RWPE2 (cell line): ENCODE measurements at regions not wholly inside any gene's neighbourhood (a gene's known extent, or its start where the extent isn't known, plus 50 kb on each side); places are given as distances from the start of the nearest gene placed in this dataset.

Experiments used
- ATAC-seq: fragments of 200-7000 bp; cut with Tn5 transposase; 3 replicates; pipeline ENCODE4 v1.9.1; 2021; ENCODE audit warnings: low read depth
- DNase-seq: peaks from one replicate; pipeline ENCODE4 v3.0.0-alpha.2; 2020; ENCODE audit warnings: low spot score
- H3K27ac ChIP-seq: fragments of 450-650 bp; 2 replicates; pipeline ENCODE4 v1.5.1; 2017; ENCODE audit warnings: mild to moderate bottlenecking; ENCODE audit not compliant: poor library complexity, severe bottlenecking
- H3K27me3 ChIP-seq: fragments of 250-450 bp; sonication (Bioruptor Pico); 2 replicates; pipeline ENCODE4 v1.5.1; 2021; ENCODE audit warnings: mild to moderate bottlenecking, moderate library complexity; ENCODE audit not compliant: insufficient read depth, poor library complexity, severe bottlenecking
- H3K36me3 ChIP-seq: fragments of 250-450 bp; sonication (Bioruptor Pico); 2 replicates; pipeline ENCODE4 v1.5.1; 2020; ENCODE audit warnings: low read depth, mild to moderate bottlenecking, moderate library complexity
- H3K4me1 ChIP-seq: fragments of 250-450 bp; sonication (Bioruptor Pico); 2 replicates; pipeline ENCODE4 v1.5.1; 2021; ENCODE audit warnings: mild to moderate bottlenecking, moderate library complexity; ENCODE audit not compliant: insufficient read depth, poor library complexity, severe bottlenecking
- H3K4me3 ChIP-seq: fragments of 250-450 bp; sonication (Bioruptor Pico); 2 replicates; pipeline ENCODE4 v1.5.1; 2021; ENCODE audit warnings: mild to moderate bottlenecking, moderate library complexity; ENCODE audit not compliant: severe bottlenecking
- H3K9me3 ChIP-seq: fragments of 250-450 bp; sonication (Bioruptor Pico); 2 replicates; pipeline ENCODE4 v1.5.1; 2021; ENCODE audit warnings: mild to moderate bottlenecking, moderate library complexity; ENCODE audit not compliant: severe bottlenecking
- CTCF ChIP-seq: fragments of 450-650 bp; IDR thresholded peaks from one replicate; pipeline ENCODE4 v1.5.1; 2017; ENCODE audit warnings: mild to moderate bottlenecking, moderate library complexity; ENCODE audit not compliant: poor library complexity, severe bottlenecking

- H3K4me3 ChIP-seq, result no peak overlapping the region
- no peak for TF ChIP-seq CTCF
- H3K4me1 ChIP-seq, result no peaks in the 10 kb centered on the region
- DNase-seq, result no peak
- no peaks in the 10 kb centered on the region for H3K36me3 ChIP-seq
- H3K27ac ChIP-seq, result no peak overlapping the region
- ATAC-seq, result no peak
- H3K9me3 ChIP-seq, result no peaks in the 10 kb centered on the region
- no peaks in the 10 kb centered on the region for H3K27me3 ChIP-seq
Observed at GRCh38 chr16:50941681-50942080, 199.8 kb downstream of the CYLD start.

DNA sequence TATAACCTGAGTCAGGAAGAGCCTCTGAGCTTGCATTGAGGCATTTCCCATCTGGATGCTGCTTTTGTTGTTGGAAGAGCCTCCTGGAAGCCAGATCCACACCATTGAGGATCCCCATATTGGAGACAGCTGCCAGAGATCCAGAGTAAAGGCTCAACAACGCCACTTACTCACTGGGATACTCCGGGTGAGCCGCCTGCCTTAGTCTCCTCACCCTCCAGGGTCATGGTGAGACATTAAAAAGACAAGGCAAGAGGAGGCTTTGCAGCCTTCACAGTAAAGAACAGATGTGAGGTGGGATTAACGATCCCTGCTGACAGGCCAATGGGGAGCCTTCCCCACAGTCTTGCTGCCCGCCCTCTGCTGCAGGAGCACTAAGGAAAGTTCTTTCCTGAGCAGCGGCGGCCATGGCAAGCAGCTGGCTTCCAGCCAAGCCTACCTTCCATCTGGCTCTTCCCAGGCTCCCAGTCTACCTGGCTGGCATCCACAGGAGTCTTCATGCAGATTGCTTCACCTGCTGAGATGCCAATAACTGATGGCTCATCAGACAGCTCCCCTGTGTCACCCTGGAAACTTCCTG lies 198.5 kb downstream of the CYLD start:
- H3K9me3 ChIP-seq, result no peaks in the 10 kb centered on the region
- no peak for DNase-seq
- no peak overlapping the region for H3K4me3 ChIP-seq
- peak; percentile 52; the same call in 2 of the 3 replicates for ATAC-seq
- H3K4me1 ChIP-seq, result no peaks in the 10 kb centered on the region
- no peaks in the 10 kb centered on the region for H3K36me3 ChIP-seq
- no peak overlapping the region for H3K27ac ChIP-seq
- no peaks in the 10 kb centered on the region for H3K27me3 ChIP-seq
- no peak for TF ChIP-seq CTCF

DNA sequence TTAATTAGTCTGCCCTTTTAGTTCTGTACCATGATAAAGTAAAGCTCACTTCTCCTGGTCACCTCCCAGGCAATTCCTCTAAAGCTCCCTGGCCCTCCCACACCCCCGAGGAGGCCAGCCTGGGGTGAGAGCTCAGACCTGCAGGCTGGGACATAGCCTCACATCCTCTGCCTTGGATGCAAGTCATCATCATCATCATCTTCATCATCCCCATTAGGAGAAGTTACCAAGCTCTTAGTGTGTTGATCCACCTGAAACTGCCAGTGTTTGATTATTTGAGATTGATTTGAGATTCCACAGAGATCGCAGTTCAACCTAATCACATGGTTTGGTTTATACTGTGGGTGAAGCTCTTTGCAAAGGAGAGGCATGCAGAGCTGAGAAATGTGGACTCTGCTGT lies 197.5 kb downstream of the CYLD start:
- TF ChIP-seq CTCF, result no peak
- no peaks in the 10 kb centered on the region for H3K36me3 ChIP-seq
- no peak for DNase-seq

DNA sequence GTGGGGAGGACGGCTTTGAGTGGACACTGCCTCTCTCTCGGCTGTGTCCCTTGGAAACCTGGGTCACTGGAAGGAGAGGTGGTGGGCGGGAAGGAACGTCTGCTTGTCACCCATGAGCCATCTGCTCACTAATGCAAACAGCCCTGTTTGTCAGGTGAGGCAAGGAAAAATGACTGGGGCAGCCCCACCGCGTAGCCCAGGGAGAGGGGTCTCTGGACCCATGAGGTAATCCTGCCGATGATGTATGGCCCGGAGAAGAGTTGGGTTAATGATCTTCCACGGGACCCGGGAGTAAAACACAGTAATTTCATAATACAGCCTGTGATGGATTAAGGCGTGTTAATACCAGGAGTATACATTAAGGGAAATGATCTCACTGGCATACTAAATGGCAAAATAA lies 197.0 kb downstream of the CYLD start:
- TF ChIP-seq CTCF, result no peak
- Histone ChIP-seq H3K4me1 (no peaks in the 10 kb centered on the region), H3K9me3 (no peaks in the 10 kb centered on the region), H3K27me3 (no peaks in the 10 kb centered on the region), H3K36me3 (no peaks in the 10 kb centered on the region), H3K4me3 (no peak overlapping the region), H3K27ac (no peak overlapping the region)
- DNase-seq (no peak), ATAC-seq (no peak)

More for the DNA sequence above, 197.5 kb downstream of the CYLD start:
- no peaks in the 10 kb centered on the region for H3K27me3 ChIP-seq
- no peaks in the 10 kb centered on the region for H3K4me1 ChIP-seq
- H3K27ac ChIP-seq, result no peak overlapping the region
- H3K9me3 ChIP-seq, result no peaks in the 10 kb centered on the region
- H3K4me3 ChIP-seq, result no peak overlapping the region
- ATAC-seq, result no peak

DNA sequence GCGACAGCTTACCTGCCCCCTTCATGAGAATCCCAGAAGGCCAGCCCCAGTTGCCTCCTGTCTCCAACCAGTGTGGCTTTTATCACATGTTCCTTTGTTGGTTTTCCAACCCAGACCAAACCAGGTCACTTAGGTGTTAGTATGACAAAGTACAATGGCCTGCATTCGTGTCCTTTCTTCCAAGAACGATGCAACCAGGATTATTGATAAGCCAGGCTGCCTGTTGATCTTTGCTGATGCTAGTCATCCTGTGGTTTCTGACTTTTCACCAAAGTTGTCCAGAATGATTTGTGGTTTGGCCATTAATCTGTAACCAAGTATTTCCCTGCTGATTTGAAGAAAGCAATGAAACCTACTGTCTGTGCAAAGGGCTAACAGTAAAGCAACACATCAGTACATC lies 191.4 kb downstream of the CYLD start:
- H3K36me3 ChIP-seq, result no peaks in the 10 kb centered on the region
- H3K27me3 ChIP-seq, result no peaks in the 10 kb centered on the region
- H3K27ac ChIP-seq, result no peak overlapping the region
- no peak overlapping the region for H3K4me3 ChIP-seq
- DNase-seq (no peak), ATAC-seq (no peak)
- TF ChIP-seq CTCF, result no peak
- H3K9me3 ChIP-seq, result no peaks in the 10 kb centered on the region
- no peaks in the 10 kb centered on the region for H3K4me1 ChIP-seq
